T-cell (primary cell): ENCODE measurements at regions not wholly inside any gene's neighbourhood (a gene's known extent, or its start where the extent isn't known, plus 50 kb on each side); places are given as distances from the start of the nearest gene placed in this dataset.
"Not testable (repeated sequence)": the region's sequence is repeated elsewhere in the genome, so short reads cannot be mapped to it uniquely, and the experiment has no call there.

ENCODE experiments used
- ATAC-seq, 4 experiments: fragments of 200-7000 bp in 3 of 4; fragments of 150-1000 bp in 1 of 4; cut with Tn5 transposase; replicated peaks in 1 of 4; 1 replicate in 3 of 4; 2 replicates in 1 of 4; pipeline ENCODE4 v1.10.0; 2021; ENCODE audit warnings: moderate library complexity in 3 of 4, mild to moderate bottlenecking in 2 of 4, moderate number of reproducible peaks in 1 of 4
- CTCF ChIA-PET, 2 donors: fragments of 300-600 bp; sonication (Branson Sonifier 250); formaldehyde crosslinking; loops; one replicate each; lab custom pipeline; 2022; ENCODE audit warnings: antibody characterized with exemption in 2 of 2; lab: Charles Lee
- POLR2A ChIA-PET, 2 donors: fragments of 300-600 bp; sonication (Branson Sonifier 250); formaldehyde crosslinking; loops; one replicate each; lab custom pipeline; 2022; ENCODE audit warnings: antibody characterized with exemption in 2 of 2; lab: Charles Lee
- DNase-seq, 35 experiments: peaks; one replicate each; pipeline versions ENCODE4 v3.0.0 to v3.0.0-alpha.2; 2013 to 2023
- H3K27ac ChIP-seq: one replicate; pipeline ENCODE4 v1.5.1; 2013; ENCODE audit warnings: low read length
- H3K27me3 ChIP-seq, 2 experiments: replicated peaks in 1 of 2; 1 replicate in 1 of 2; 2 replicates in 1 of 2; pipeline versions ENCODE4 v1.6.1 to v1.7.0; 2013; ENCODE audit warnings: low read length in 1 of 2, mixed read lengths in 1 of 2; ENCODE audit not compliant: control insufficient read depth in 2 of 2, insufficient read depth in 2 of 2; ENCODE audit errors: extremely low read depth in 1 of 2
- H3K36me3 ChIP-seq, 2 donors: 1 replicate in 1 of 2; 2 replicates in 1 of 2; pipeline versions ENCODE4 v1.6.1 to v1.7.0; 2013; ENCODE audit warnings: low read length in 1 of 2; ENCODE audit not compliant: control insufficient read depth in 2 of 2, insufficient read depth in 1 of 2; ENCODE audit errors: extremely low read depth in 1 of 2
- H3K4me1 ChIP-seq, 2 experiments: 1 replicate in 1 of 2; 2 replicates in 1 of 2; pipeline versions ENCODE4 v1.6.1 to v1.7.0; 2013; ENCODE audit warnings: low read length in 2 of 2, mixed read lengths in 1 of 2; ENCODE audit not compliant: insufficient read depth in 2 of 2, control insufficient read depth in 1 of 2; ENCODE audit errors: extremely low read depth in 1 of 2
- H3K4me3 ChIP-seq, 2 donors: 1 replicate in 1 of 2; 2 replicates in 1 of 2; pipeline versions ENCODE4 v1.5.1 to v1.7.0; 2013; ENCODE audit warnings: mild to moderate bottlenecking in 2 of 2, low read length in 1 of 2, moderate library complexity in 1 of 2; ENCODE audit not compliant: control insufficient read depth in 1 of 2; ENCODE audit errors: extremely low read depth in 1 of 2
- H3K9me3 ChIP-seq: 2 replicates; pipeline ENCODE4 v1.7.0; 2013
- H3K27ac Mint-ChIP-seq, 2 donors: one replicate each; pipeline ENCODE4 v1.8.0; 2020 to 2021; ENCODE audit warnings: mild to moderate bottlenecking in 2 of 2, mixed read lengths in 2 of 2
- H3K27me3 Mint-ChIP-seq, 2 donors: one replicate each; pipeline ENCODE4 v1.8.0; 2021 to 2022; ENCODE audit warnings: mixed read lengths in 2 of 2
- H3K36me3 Mint-ChIP-seq: one replicate; pipeline ENCODE4 v1.8.0; 2021; ENCODE audit warnings: mixed read lengths
- H3K4me1 Mint-ChIP-seq, 3 donors: one replicate each; pipeline ENCODE4 v1.8.0; 2020 to 2022; ENCODE audit warnings: mixed read lengths in 3 of 3, mild to moderate bottlenecking in 1 of 3
- H3K4me3 Mint-ChIP-seq, 3 donors: one replicate each; pipeline ENCODE4 v1.8.0; 2020 to 2022; ENCODE audit warnings: mild to moderate bottlenecking in 3 of 3, mixed read lengths in 3 of 3, moderate library complexity in 3 of 3
- H3K9me3 Mint-ChIP-seq, 3 donors: one replicate each; pipeline ENCODE4 v1.8.0; 2020 to 2022; ENCODE audit warnings: mixed read lengths in 3 of 3
- WGBS: methylation state at CpG from one replicate; pipeline ENCODE4 v1.1.5; 2013; ENCODE audit warnings: missing lambda C conversion rate; ENCODE audit not compliant: insufficient coverage; 5-methylcytosine and 5-hydroxymethylcytosine counted together

GRCh38 chr11:97007283-97007682 lies 617.5 kb downstream of the JRKL start:
- WGBS = 100% methylated on average over 2 of the region's 2 CpGs
- no peaks in the 10 kb centered on the region for H3K4me1 Mint-ChIP-seq
- no peaks in the 10 kb centered on the region for H3K36me3 ChIP-seq
- no peaks in the 10 kb centered on the region for H3K9me3 ChIP-seq
- peaks cover 7 to 10% (median 8%) of the 10 kb centered on the region in 3 donors for H3K9me3 Mint-ChIP-seq
- no peak for DNase-seq
- H3K4me3 ChIP-seq = no peak overlapping the region
- CTCF ChIA-PET = no interaction called here
- no peaks in the 10 kb centered on the region for H3K27me3 ChIP-seq
- no peak overlapping the region for H3K27ac Mint-ChIP-seq
- no peaks in the 10 kb centered on the region for H3K4me1 ChIP-seq
- H3K4me3 Mint-ChIP-seq = no peak overlapping the region
- POLR2A ChIA-PET = no interaction called here
- H3K27me3 Mint-ChIP-seq = no peaks in the 10 kb centered on the region
- H3K36me3 Mint-ChIP-seq = no peaks in the 10 kb centered on the region
- no peak overlapping the region for H3K27ac ChIP-seq
- no peak for ATAC-seq

GRCh38 chr11:97009613-97010012 lies 619.8 kb downstream of the JRKL start:
- no peaks in the 10 kb centered on the region for H3K9me3 ChIP-seq
- no peak for DNase-seq
- no peak overlapping the region for H3K4me3 Mint-ChIP-seq
- no peak overlapping the region for H3K27ac ChIP-seq
- 56% methylated on average over 1 of the region's 1 CpG for WGBS
- no peak overlapping the region for H3K4me3 ChIP-seq
- ChIA-PET POLR2A (no interaction called here), CTCF (no interaction called here)
- peaks cover 4 to 16% (median 8%) of the 10 kb centered on the region in 3 donors for H3K9me3 Mint-ChIP-seq
- no peaks in the 10 kb centered on the region for H3K27me3 ChIP-seq
- H3K27ac Mint-ChIP-seq = no peak overlapping the region
- H3K4me1 ChIP-seq = no peaks in the 10 kb centered on the region
- H3K36me3 ChIP-seq = no peaks in the 10 kb centered on the region
- H3K4me1 Mint-ChIP-seq = no peaks in the 10 kb centered on the region
- no peaks in the 10 kb centered on the region for H3K36me3 Mint-ChIP-seq
- no peaks in the 10 kb centered on the region for H3K27me3 Mint-ChIP-seq
- no peak for ATAC-seq

- H3K4me3 Mint-ChIP-seq, H3K36me3 Mint-ChIP-seq, H3K4me3 ChIP-seq, POLR2A ChIA-PET, H3K36me3 ChIP-seq, DNase-seq, H3K27me3 Mint-ChIP-seq, H3K4me1 ChIP-seq, H3K4me1 Mint-ChIP-seq, H3K27ac Mint-ChIP-seq, H3K27me3 ChIP-seq, H3K27ac ChIP-seq, ATAC-seq, H3K9me3 ChIP-seq, CTCF ChIA-PET: not testable (repeated sequence)
- 81% methylated on average over 9 of the region's 10 CpGs for WGBS
- H3K9me3 Mint-ChIP-seq = peaks cover 3 to 26% (median 8%) of the 10 kb centered on the region in 3 donors
These were observed 621.2 kb downstream of the JRKL start for GRCh38 chr11:97010997-97011396.

GRCh38 chr11:97015327-97015726 lies 625.5 kb downstream of the JRKL start:
- Mint-ChIP-seq H3K27me3 (no peaks in the 10 kb centered on the region), H3K36me3 (no peaks in the 10 kb centered on the region), H3K27ac (no peak overlapping the region), H3K4me3 (no peak overlapping the region), H3K9me3 (peaks cover 0 to 15% (median 7%) of the 10 kb centered on the region in 3 donors), H3K4me1 (no peaks in the 10 kb centered on the region)
- Histone ChIP-seq H3K27me3 (no peaks in the 10 kb centered on the region), H3K4me1 (no peaks in the 10 kb centered on the region), H3K27ac (no peak overlapping the region), H3K9me3 (no peaks in the 10 kb centered on the region), H3K36me3 (no peaks in the 10 kb centered on the region), H3K4me3 (no peak overlapping the region)
- ChIA-PET CTCF (no interaction called here), POLR2A (no interaction called here)
- no peak for DNase-seq
- ATAC-seq = no peak
- WGBS = no CpG with 5 or more reads among the region's 2 CpGs

- Mint-ChIP-seq H3K27ac (no peak overlapping the region), H3K9me3 (peaks cover 7 to 15% (median 10%) of the 10 kb centered on the region in 3 donors), H3K4me3 (no peak overlapping the region), H3K36me3 (no peaks in the 10 kb centered on the region), H3K4me1 (no peaks in the 10 kb centered on the region), H3K27me3 (no peaks in the 10 kb centered on the region)
- ATAC-seq (no peak), DNase-seq (no peak)
- POLR2A ChIA-PET = no interaction called here
- no peaks in the 10 kb centered on the region for H3K4me1 ChIP-seq
- no peak overlapping the region for H3K27ac ChIP-seq
- no peaks in the 10 kb centered on the region for H3K36me3 ChIP-seq
- no CpG with 5 or more reads among the region's 3 CpGs for WGBS
- no peaks in the 10 kb centered on the region for H3K9me3 ChIP-seq
- no peak overlapping the region for H3K4me3 ChIP-seq
- CTCF ChIA-PET = no interaction called here
- no peaks in the 10 kb centered on the region for H3K27me3 ChIP-seq
These were observed 629.5 kb downstream of the JRKL start for GRCh38 chr11:97019305-97019704.

GRCh38 chr11:97019754-97020153 lies 629.9 kb downstream of the JRKL start:
- no peak overlapping the region for H3K4me3 ChIP-seq
- POLR2A ChIA-PET = no interaction called here
- Mint-ChIP-seq H3K27me3 (no peaks in the 10 kb centered on the region), H3K4me1 (no peaks in the 10 kb centered on the region), H3K4me3 (no peak overlapping the region), H3K36me3 (no peaks in the 10 kb centered on the region), H3K9me3 (peaks cover 7 to 12% (median 10%) of the 10 kb centered on the region in 3 donors), H3K27ac (no peak overlapping the region)
- ATAC-seq = no peak
- no peaks in the 10 kb centered on the region for H3K9me3 ChIP-seq
- DNase-seq = no peak
- H3K36me3 ChIP-seq = no peaks in the 10 kb centered on the region
- CTCF ChIA-PET = no interaction called here
- H3K27ac ChIP-seq = no peak overlapping the region
- no peaks in the 10 kb centered on the region for H3K27me3 ChIP-seq
- no peaks in the 10 kb centered on the region for H3K4me1 ChIP-seq

GRCh38 chr11:97022955-97023354 lies 633.1 kb downstream of the JRKL start:
- Histone ChIP-seq H3K4me1 (no peaks in the 10 kb centered on the region), H3K9me3 (no peaks in the 10 kb centered on the region), H3K27me3 (no peaks in the 10 kb centered on the region), H3K27ac (no peak overlapping the region), H3K36me3 (no peaks in the 10 kb centered on the region), H3K4me3 (no peak overlapping the region)
- DNase-seq (no peak), ATAC-seq (no peak)
- no peak overlapping the region for H3K4me3 Mint-ChIP-seq
- no CpG with 5 or more reads among the region's 2 CpGs for WGBS
- no peak overlapping the region for H3K27ac Mint-ChIP-seq
- H3K4me1 Mint-ChIP-seq = no peaks in the 10 kb centered on the region
- POLR2A ChIA-PET = no interaction called here
- H3K36me3 Mint-ChIP-seq = no peaks in the 10 kb centered on the region
- H3K27me3 Mint-ChIP-seq = no peaks in the 10 kb centered on the region
- CTCF ChIA-PET = no interaction called here
- H3K9me3 Mint-ChIP-seq = peaks cover 7 to 10% (median 9%) of the 10 kb centered on the region in 3 donors
